ENCODE measurements at regions not wholly inside any gene's neighbourhood (a gene's known extent, or its start where the extent isn't known, plus 50 kb on each side); places are given as distances from the start of the nearest gene placed in this dataset.

- H3K27ac ChIP-seq, result no peak overlapping the region
- H3K36me3 ChIP-seq, result no peaks in the 10 kb centered on the region
- TF ChIP-seq CTCF (IDR thresholded peaks at IDR 0.05), result no peak
- TF ChIP-seq POLR2A (IDR thresholded peaks at IDR 0.05), result no peak
- TF ChIP-seq POLR2AphosphoS5 (IDR thresholded peaks at IDR 0.05), result no peak
- no peaks in the 10 kb centered on the region for H3K27me3 ChIP-seq (replicated peaks; ENCODE audit: insufficient read depth)
- H3K9me3 ChIP-seq, result no peaks in the 10 kb centered on the region
- no peak for DNase-seq (ENCODE audit: low spot score)
- H3K4me1 ChIP-seq (replicated peaks), result no peaks in the 10 kb centered on the region
- 53% methylated on average over 5 of the region's 5 CpGs for WGBS
- no peak overlapping the region for H3K4me3 ChIP-seq
- intact Hi-C loops (cut with DNase I), result no loop called here
Measured at GRCh38 chr11:128388206-128388815, 199.0 kb downstream of the ETS1 start.

GRCh38 chr11:128379587-128380580 is 207.5 kb downstream of the ETS1 start:
- no peak for DNase-seq (ENCODE audit: low spot score)
- Histone ChIP-seq H3K27ac (no peak overlapping the region), H3K36me3 (no peaks in the 10 kb centered on the region), H3K9me3 (no peaks in the 10 kb centered on the region), H3K4me3 (no peak overlapping the region), H3K4me1 (replicated peaks) (no peaks in the 10 kb centered on the region), H3K27me3 (replicated peaks; ENCODE audit: insufficient read depth) (no peaks in the 10 kb centered on the region)
- WGBS, result 59% methylated on average over 3 of the region's 3 CpGs
- intact Hi-C loops (cut with DNase I), result no loop called here
- TF ChIP-seq POLR2A (IDR thresholded peaks at IDR 0.05) (no peak), POLR2AphosphoS5 (IDR thresholded peaks at IDR 0.05) (no peak), CTCF (IDR thresholded peaks at IDR 0.05) (no peak)

- H3K4me3 ChIP-seq, result no peak overlapping the region
- no peaks in the 10 kb centered on the region for H3K9me3 ChIP-seq
- WGBS, result 0% methylated on average over 1 of the region's 1 CpG
- no peaks in the 10 kb centered on the region for H3K4me1 ChIP-seq (replicated peaks)
- intact Hi-C loops (cut with DNase I), result no loop called here
- DNase-seq (ENCODE audit: low spot score), result no peak
- H3K27me3 ChIP-seq (replicated peaks; ENCODE audit: insufficient read depth), result no peaks in the 10 kb centered on the region
- H3K36me3 ChIP-seq, result no peaks in the 10 kb centered on the region
- TF ChIP-seq POLR2AphosphoS5 (IDR thresholded peaks at IDR 0.05) (no peak), POLR2A (IDR thresholded peaks at IDR 0.05) (no peak), CTCF (IDR thresholded peaks at IDR 0.05) (no peak)
- H3K27ac ChIP-seq, result no peak overlapping the region
Measured at GRCh38 chr11:128375961-128376360, 211.4 kb downstream of the ETS1 start.

GRCh38 chr11:128374026-128374425 is 213.3 kb downstream of the ETS1 start:
- Histone ChIP-seq H3K27ac (no peak overlapping the region), H3K4me1 (replicated peaks) (no peaks in the 10 kb centered on the region), H3K4me3 (no peak overlapping the region), H3K27me3 (replicated peaks; ENCODE audit: insufficient read depth) (no peaks in the 10 kb centered on the region), H3K9me3 (no peaks in the 10 kb centered on the region), H3K36me3 (no peaks in the 10 kb centered on the region)
- no peak for DNase-seq (ENCODE audit: low spot score)
- intact Hi-C loops (cut with DNase I), result no loop called here
- TF ChIP-seq POLR2A (IDR thresholded peaks at IDR 0.05), result no peak
- TF ChIP-seq CTCF (IDR thresholded peaks at IDR 0.05), result no peak
- no peak for TF ChIP-seq POLR2AphosphoS5 (IDR thresholded peaks at IDR 0.05)
- 72% methylated on average over 3 of the region's 3 CpGs for WGBS

Measured in prostate gland (tissue), 2 donors.